ENCODE measurements at regions not wholly inside any gene's neighbourhood (a gene's known extent, or its start where the extent isn't known, plus 50 kb on each side); places are given as distances from the start of the nearest gene placed in this dataset.

DNA sequence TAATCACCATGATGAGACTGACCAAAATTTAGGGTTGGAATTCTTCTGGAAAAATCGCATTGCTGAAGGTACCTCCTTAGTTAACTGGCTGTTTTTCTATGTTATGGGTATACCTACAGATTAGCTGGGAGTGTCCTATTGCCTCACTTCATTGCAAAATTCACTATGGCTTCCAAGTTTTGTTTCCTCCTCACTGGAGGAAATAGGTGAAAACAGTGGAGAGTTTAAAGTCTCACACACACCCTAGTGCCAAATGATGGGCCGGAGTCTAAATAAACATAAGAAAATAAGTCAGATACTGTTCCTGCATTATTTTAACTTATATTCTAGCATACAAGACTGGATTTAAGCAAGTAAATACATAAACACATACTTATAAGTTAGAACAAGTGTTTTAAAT is 98.2 kb downstream of the AHR start:
- Histone ChIP-seq H3K9me2 (no peaks in the 10 kb centered on the region), H2AFZ (ENCODE audit: low read depth) (no peak overlapping the region), H3F3A (replicated peaks; ENCODE audit: insufficient read depth) (no peaks in the 10 kb centered on the region), H3K9me3 (peaks cover 4% of the 10 kb centered on the region; the same call in 1 of the 2 replicates), H3K4me3 (ENCODE audit: low read depth in 2 of 2, low read length in 1 of 2) (no peak overlapping the region), H3K36me3 (replicated peaks in 1 of 2; ENCODE audit: control insufficient read depth in 1 of 2, insufficient read depth in 2 of 2, low read length in 1 of 2) (no peaks in the 10 kb centered on the region), H3K27me3 (ENCODE audit: insufficient read depth) (peaks cover 15% of the 10 kb centered on the region; the same call in 1 of the 2 replicates), H3K4me1 (ENCODE audit: control insufficient read depth in 1 of 2, insufficient read depth in 2 of 2, low read depth in 1 of 2, low read length in 1 of 2) (no peaks in the 10 kb centered on the region), H3K9ac (no peak overlapping the region), H3K79me2 (ENCODE audit: insufficient read depth) (no peaks in the 10 kb centered on the region), H3K4me2 (no peak overlapping the region), H4K20me1 (ENCODE audit: insufficient read depth) (no peaks in the 10 kb centered on the region), H3K27ac (ENCODE audit: low read depth in 2 of 2, low read length in 1 of 2) (no peak overlapping the region)
- TF ChIP-seq, protein P1, sequence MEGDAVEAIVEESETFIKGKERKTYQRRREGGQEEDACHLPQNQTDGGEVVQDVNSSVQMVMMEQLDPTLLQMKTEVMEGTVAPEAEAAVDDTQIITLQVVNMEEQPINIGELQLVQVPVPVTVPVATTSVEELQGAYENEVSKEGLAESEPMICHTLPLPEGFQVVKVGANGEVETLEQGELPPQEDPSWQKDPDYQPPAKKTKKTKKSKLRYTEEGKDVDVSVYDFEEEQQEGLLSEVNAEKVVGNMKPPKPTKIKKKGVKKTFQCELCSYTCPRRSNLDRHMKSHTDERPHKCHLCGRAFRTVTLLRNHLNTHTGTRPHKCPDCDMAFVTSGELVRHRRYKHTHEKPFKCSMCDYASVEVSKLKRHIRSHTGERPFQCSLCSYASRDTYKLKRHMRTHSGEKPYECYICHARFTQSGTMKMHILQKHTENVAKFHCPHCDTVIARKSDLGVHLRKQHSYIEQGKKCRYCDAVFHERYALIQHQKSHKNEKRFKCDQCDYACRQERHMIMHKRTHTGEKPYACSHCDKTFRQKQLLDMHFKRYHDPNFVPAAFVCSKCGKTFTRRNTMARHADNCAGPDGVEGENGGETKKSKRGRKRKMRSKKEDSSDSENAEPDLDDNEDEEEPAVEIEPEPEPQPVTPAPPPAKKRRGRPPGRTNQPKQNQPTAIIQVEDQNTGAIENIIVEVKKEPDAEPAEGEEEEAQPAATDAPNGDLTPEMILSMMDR (IDR thresholded peaks at IDR 0.05), result no peak
- TF ChIP-seq EZH2phosphoT487 (IDR thresholded peaks at IDR 0.05; ENCODE audit: borderline replicate concordance, low read depth), result no peak
- TF ChIP-seq, protein P2, sequence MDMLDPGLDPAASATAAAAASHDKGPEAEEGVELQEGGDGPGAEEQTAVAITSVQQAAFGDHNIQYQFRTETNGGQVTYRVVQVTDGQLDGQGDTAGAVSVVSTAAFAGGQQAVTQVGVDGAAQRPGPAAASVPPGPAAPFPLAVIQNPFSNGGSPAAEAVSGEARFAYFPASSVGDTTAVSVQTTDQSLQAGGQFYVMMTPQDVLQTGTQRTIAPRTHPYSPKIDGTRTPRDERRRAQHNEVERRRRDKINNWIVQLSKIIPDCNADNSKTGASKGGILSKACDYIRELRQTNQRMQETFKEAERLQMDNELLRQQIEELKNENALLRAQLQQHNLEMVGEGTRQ (IDR thresholded peaks at IDR 0.05; ENCODE audit: borderline replicate concordance, low read depth, low read length), result no peak
- no peak for TF ChIP-seq GABPA (IDR thresholded peaks at IDR 0.05; ENCODE audit: low read depth)
- TF ChIP-seq, protein P3, sequence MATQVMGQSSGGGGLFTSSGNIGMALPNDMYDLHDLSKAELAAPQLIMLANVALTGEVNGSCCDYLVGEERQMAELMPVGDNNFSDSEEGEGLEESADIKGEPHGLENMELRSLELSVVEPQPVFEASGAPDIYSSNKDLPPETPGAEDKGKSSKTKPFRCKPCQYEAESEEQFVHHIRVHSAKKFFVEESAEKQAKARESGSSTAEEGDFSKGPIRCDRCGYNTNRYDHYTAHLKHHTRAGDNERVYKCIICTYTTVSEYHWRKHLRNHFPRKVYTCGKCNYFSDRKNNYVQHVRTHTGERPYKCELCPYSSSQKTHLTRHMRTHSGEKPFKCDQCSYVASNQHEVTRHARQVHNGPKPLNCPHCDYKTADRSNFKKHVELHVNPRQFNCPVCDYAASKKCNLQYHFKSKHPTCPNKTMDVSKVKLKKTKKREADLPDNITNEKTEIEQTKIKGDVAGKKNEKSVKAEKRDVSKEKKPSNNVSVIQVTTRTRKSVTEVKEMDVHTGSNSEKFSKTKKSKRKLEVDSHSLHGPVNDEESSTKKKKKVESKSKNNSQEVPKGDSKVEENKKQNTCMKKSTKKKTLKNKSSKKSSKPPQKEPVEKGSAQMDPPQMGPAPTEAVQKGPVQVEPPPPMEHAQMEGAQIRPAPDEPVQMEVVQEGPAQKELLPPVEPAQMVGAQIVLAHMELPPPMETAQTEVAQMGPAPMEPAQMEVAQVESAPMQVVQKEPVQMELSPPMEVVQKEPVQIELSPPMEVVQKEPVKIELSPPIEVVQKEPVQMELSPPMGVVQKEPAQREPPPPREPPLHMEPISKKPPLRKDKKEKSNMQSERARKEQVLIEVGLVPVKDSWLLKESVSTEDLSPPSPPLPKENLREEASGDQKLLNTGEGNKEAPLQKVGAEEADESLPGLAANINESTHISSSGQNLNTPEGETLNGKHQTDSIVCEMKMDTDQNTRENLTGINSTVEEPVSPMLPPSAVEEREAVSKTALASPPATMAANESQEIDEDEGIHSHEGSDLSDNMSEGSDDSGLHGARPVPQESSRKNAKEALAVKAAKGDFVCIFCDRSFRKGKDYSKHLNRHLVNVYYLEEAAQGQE (IDR thresholded peaks at IDR 0.05; ENCODE audit: low read depth, low read length), result no peak
- TF ChIP-seq JUND (IDR thresholded peaks at IDR 0.05), result no peak
- TF ChIP-seq ELF1 (IDR thresholded peaks at IDR 0.05), result no peak
- no peak for TF ChIP-seq EP300 (IDR thresholded peaks at IDR 0.05; ENCODE audit: borderline replicate concordance in 1 of 2, low read depth in 1 of 2, low read length in 1 of 2)
- TF ChIP-seq, protein P4, sequence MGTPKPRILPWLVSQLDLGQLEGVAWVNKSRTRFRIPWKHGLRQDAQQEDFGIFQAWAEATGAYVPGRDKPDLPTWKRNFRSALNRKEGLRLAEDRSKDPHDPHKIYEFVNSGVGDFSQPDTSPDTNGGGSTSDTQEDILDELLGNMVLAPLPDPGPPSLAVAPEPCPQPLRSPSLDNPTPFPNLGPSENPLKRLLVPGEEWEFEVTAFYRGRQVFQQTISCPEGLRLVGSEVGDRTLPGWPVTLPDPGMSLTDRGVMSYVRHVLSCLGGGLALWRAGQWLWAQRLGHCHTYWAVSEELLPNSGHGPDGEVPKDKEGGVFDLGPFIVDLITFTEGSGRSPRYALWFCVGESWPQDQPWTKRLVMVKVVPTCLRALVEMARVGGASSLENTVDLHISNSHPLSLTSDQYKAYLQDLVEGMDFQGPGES (IDR thresholded peaks at IDR 0.05; ENCODE audit: low read depth, low read length), result no peak
- TF ChIP-seq NFIC (IDR thresholded peaks at IDR 0.05; ENCODE audit: borderline replicate concordance), result no peak
- CTCF ChIA-PET, result no interaction called here
- POLR2A ChIA-PET, result no interaction called here
- 7% methylated on average over 2 of the region's 2 CpGs for WGBS (ENCODE audit: low lambda C conversion rate)
- DNase-seq, result no peak

Measured in SK-N-SH (cell line).